ENCODE measurements at regions not wholly inside any gene's neighbourhood (a gene's known extent, or its start where the extent isn't known, plus 50 kb on each side); places are given as distances from the start of the nearest gene placed in this dataset.

- TF ChIP-seq CTCF (conservative IDR thresholded peaks at IDR 0.05; ENCODE audit: low read depth, low read length), result no peak
- TF ChIP-seq EZH2 (IDR thresholded peaks at IDR 0.05; ENCODE audit: low read length, unreplicated experiment), result no peak
Measured at GRCh38 chr17:77441130-77441920, 300.6 kb downstream of the SEC14L1 start.

All from PC-3 (cell line).